ENCODE measurements at regions not wholly inside any gene's neighbourhood (a gene's known extent, or its start where the extent isn't known, plus 50 kb on each side); places are given as distances from the start of the nearest gene placed in this dataset.

GRCh38 chr1:198001776-198002408 is 84.7 kb downstream of the LHX9 start:
- H3K27me3 ChIP-seq (ENCODE audit: insufficient read depth in 3 of 3, low read length in 2 of 3) = peaks cover 0 to 3% (median 0%) of the 10 kb centered on the region in 3 donors
- TF ChIP-seq CTCF (IDR thresholded peaks at IDR 0.05) = no peak

DNA sequence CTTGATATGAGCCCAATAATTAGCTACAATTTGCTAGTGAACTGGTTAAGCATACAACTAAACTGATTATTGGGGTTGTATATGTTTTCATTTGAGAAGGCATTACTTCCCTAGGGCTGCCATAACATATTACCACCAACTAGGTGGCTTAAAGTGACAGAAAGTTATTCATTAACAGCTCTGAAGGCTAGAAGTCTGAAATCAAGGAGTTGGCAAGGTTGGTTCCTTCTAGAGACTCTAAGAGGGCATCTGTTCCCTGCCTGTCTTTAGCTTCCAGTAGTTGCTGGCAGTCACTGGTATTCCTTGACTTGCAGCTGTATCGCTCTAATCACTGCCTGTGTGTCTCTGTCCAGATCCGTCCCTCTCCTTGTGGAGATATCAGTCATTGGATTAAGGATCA is 86.3 kb downstream of the LHX9 start:
- Histone ChIP-seq H3K36me3 (ENCODE audit: insufficient read depth in 1 of 2, low read depth in 1 of 2) (no peaks in the 10 kb centered on the region), H3K4me1 (no peaks in the 10 kb centered on the region), H3K9me3 (no peaks in the 10 kb centered on the region), H3K4me3 (no peak overlapping the region), H3K27me3 (ENCODE audit: insufficient read depth in 3 of 3, low read length in 2 of 3) (peaks cover 0 to 3% (median 0%) of the 10 kb centered on the region in 3 donors), H3K27ac (no peak overlapping the region)
- DNase-seq (no peak), ATAC-seq (no peak)
- intact Hi-C loops (cut with DNase I) = no loop called here
- no peak for TF ChIP-seq CTCF (IDR thresholded peaks at IDR 0.05)
- WGBS, 3 donors = 72 to 75% (median 74%) methylated on average over 2 of the region's 2 CpGs

More at GRCh38 chr1:198001776-198002408, 84.7 kb downstream of the LHX9 start:
- H3K9me3 ChIP-seq = no peaks in the 10 kb centered on the region
- no peaks in the 10 kb centered on the region for H3K4me1 ChIP-seq
- H3K4me3 ChIP-seq = no peak overlapping the region
- ATAC-seq (no peak), DNase-seq (no peak)
- 58 to 78% (median 77%) methylated on average over 3 of the region's 3 CpGs for WGBS, 3 donors
- intact Hi-C loops (cut with DNase I) = no loop called here
- H3K36me3 ChIP-seq (ENCODE audit: insufficient read depth in 1 of 2, low read depth in 1 of 2) = no peaks in the 10 kb centered on the region
- H3K27ac ChIP-seq = no peak overlapping the region

- ATAC-seq (no peak), DNase-seq (no peak)
- H3K36me3 ChIP-seq (ENCODE audit: insufficient read depth in 1 of 2, low read depth in 1 of 2) = no peaks in the 10 kb centered on the region
- H3K4me1 ChIP-seq = no peaks in the 10 kb centered on the region
- intact Hi-C loops (cut with DNase I) = no loop called here
- no peaks in the 10 kb centered on the region for H3K27me3 ChIP-seq (ENCODE audit: insufficient read depth in 3 of 3, low read length in 2 of 3)
- TF ChIP-seq CTCF (IDR thresholded peaks at IDR 0.05) = no peak
- no peak overlapping the region for H3K27ac ChIP-seq
- 91 to 100% (median 95%) methylated on average over 1 of the region's 1 CpG for WGBS, 3 donors
- H3K4me3 ChIP-seq = no peak overlapping the region
- no peaks in the 10 kb centered on the region for H3K9me3 ChIP-seq
Measured at GRCh38 chr1:198007011-198007410, 89.8 kb downstream of the LHX9 start.

- no peak for TF ChIP-seq CTCF (IDR thresholded peaks at IDR 0.05)
Measured at GRCh38 chr1:198007687-198008607, 90.8 kb downstream of the LHX9 start.

More at GRCh38 chr1:198007687-198008607, 90.8 kb downstream of the LHX9 start:
- ATAC-seq (no peak), DNase-seq (no peak)
- Histone ChIP-seq H3K27ac (no peak overlapping the region), H3K36me3 (ENCODE audit: insufficient read depth in 1 of 2, low read depth in 1 of 2) (no peaks in the 10 kb centered on the region), H3K27me3 (ENCODE audit: insufficient read depth in 3 of 3, low read length in 2 of 3) (no peaks in the 10 kb centered on the region), H3K4me3 (no peak overlapping the region), H3K9me3 (no peaks in the 10 kb centered on the region), H3K4me1 (no peaks in the 10 kb centered on the region)
- intact Hi-C loops (cut with DNase I) = no loop called here
- WGBS, 3 donors = 63 to 69% (median 67%) methylated on average over 5 of the region's 5 CpGs
